Fibroblast of mammary gland (primary cell): ENCODE measurements at regions not wholly inside any gene's neighbourhood (a gene's known extent, or its start where the extent isn't known, plus 50 kb on each side); places are given as distances from the start of the nearest gene placed in this dataset.

ENCODE experiments used
- DNase-seq: peaks from one replicate; pipeline ENCODE4 v3.0.0-alpha.2; 2010; ENCODE audit warnings: low read depth
- H3K4me3 ChIP-seq: 2 replicates; pipeline ENCODE4 v1.5.1; 2011; ENCODE audit warnings: low read depth, mild to moderate bottlenecking, low read length, moderate library complexity; ENCODE audit not compliant: control insufficient read depth
- CTCF ChIP-seq: conservative IDR thresholded peaks from 2 replicates; pipeline ENCODE4 v1.5.1; 2011; ENCODE audit warnings: low read depth, low read length, inconsistent platforms; ENCODE audit not compliant: control insufficient read depth, insufficient read depth

- no peak overlapping the region for H3K4me3 ChIP-seq
- no peak for TF ChIP-seq CTCF
- no peak for DNase-seq
Measured at GRCh38 chr3:28777806-28778475, 429.3 kb upstream of the AZI2 start.

- no peak for DNase-seq
- no peak for TF ChIP-seq CTCF
Measured at GRCh38 chr3:28780480-28780879, 431.9 kb upstream of the AZI2 start.

GRCh38 chr3:28781053-28781452, 432.4 kb upstream of the AZI2 start:
- no peak for TF ChIP-seq CTCF
- DNase-seq = no peak
- no peak overlapping the region for H3K4me3 ChIP-seq

More at GRCh38 chr3:28780480-28780879, 431.9 kb upstream of the AZI2 start:
- H3K4me3 ChIP-seq = no peak overlapping the region

DNA sequence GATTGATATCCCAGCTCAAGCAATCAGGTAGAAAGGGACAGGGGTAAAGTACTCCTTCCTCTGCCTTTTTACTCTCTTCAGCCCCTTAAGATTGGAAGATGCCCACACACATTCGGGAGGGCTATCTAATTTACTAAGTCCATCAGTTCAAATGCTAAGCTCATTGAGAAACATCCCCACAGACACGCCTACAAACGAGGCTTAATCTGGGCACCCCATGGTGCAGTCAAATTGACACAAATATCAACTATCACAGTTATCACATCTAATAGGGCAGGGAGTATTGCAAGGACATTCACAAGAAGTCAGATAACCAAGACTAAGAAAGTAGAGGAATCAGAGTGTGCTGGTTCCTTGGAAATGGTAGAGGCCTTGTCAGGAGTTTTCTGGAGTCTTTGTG, 437.8 kb upstream of the AZI2 start:
- no peak for TF ChIP-seq CTCF
- H3K4me3 ChIP-seq = no peak overlapping the region
- no peak for DNase-seq

- no peak for DNase-seq
- H3K4me3 ChIP-seq = no peak overlapping the region
- no peak for TF ChIP-seq CTCF
Measured at GRCh38 chr3:28788571-28788970, 439.9 kb upstream of the AZI2 start.

GRCh38 chr3:28791713-28792255, 443.2 kb upstream of the AZI2 start:
- TF ChIP-seq CTCF = no peak
- no peak for DNase-seq

More at GRCh38 chr3:28791713-28792255, 443.2 kb upstream of the AZI2 start:
- no peak overlapping the region for H3K4me3 ChIP-seq
